ENCODE measurements at regions not wholly inside any gene's neighbourhood (a gene's known extent, or its start where the extent isn't known, plus 50 kb on each side); places are given as distances from the start of the nearest gene placed in this dataset.

DNA sequence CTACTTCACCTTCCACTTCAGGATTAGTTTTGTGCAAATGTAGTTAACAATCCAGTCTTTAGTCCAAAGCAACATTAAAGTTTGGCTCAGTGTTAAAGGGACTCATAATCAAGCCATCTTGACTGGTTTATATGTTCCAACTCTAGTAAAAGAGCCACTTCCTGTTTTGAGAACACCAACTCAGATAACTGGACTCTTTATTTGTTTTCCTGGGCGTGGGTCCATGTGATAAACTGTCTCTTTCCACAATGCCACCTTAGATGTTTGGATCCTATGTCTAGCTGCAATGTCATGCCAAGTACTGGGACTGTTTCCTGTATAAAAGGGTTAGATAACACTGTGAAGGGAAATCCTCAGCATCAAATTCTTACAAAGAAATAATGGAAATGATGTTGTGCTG, 545.0 kb downstream of the PYDC2 start:
- Histone ChIP-seq H3K27me3 (ENCODE audit: control insufficient read depth in 1 of 2, insufficient read depth in 2 of 2, low read length in 2 of 2) (no peaks in the 10 kb centered on the region), H3K36me3 (ENCODE audit: insufficient read depth, low read length) (no peaks in the 10 kb centered on the region), H3K4me1 (ENCODE audit: insufficient read depth, low read length) (no peaks in the 10 kb centered on the region), H3K4me3 (ENCODE audit: low read length) (no peak overlapping the region), H3K27ac (ENCODE audit: low read depth in 1 of 2, low read length in 2 of 2) (no peak overlapping the region), H3K9me3 (ENCODE audit: control insufficient read depth in 1 of 2, insufficient read depth in 1 of 2, low read length in 2 of 2) (peaks cover under 1 to 6% of the 10 kb centered on the region in 2 experiments)
- Mint-ChIP-seq H3K9me3 (peaks cover 2% of the 10 kb centered on the region), H3K4me1 (ENCODE audit: low read depth) (no peaks in the 10 kb centered on the region), H3K36me3 (ENCODE audit: low read depth) (no peaks in the 10 kb centered on the region), H3K4me3 (no peak overlapping the region), H3K27me3 (no peaks in the 10 kb centered on the region), H3K27ac (no peak overlapping the region)
- no peak for DNase-seq
- ATAC-seq (ENCODE audit: poor library complexity) = no peak
- TF ChIP-seq, protein P1, sequence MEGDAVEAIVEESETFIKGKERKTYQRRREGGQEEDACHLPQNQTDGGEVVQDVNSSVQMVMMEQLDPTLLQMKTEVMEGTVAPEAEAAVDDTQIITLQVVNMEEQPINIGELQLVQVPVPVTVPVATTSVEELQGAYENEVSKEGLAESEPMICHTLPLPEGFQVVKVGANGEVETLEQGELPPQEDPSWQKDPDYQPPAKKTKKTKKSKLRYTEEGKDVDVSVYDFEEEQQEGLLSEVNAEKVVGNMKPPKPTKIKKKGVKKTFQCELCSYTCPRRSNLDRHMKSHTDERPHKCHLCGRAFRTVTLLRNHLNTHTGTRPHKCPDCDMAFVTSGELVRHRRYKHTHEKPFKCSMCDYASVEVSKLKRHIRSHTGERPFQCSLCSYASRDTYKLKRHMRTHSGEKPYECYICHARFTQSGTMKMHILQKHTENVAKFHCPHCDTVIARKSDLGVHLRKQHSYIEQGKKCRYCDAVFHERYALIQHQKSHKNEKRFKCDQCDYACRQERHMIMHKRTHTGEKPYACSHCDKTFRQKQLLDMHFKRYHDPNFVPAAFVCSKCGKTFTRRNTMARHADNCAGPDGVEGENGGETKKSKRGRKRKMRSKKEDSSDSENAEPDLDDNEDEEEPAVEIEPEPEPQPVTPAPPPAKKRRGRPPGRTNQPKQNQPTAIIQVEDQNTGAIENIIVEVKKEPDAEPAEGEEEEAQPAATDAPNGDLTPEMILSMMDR (IDR thresholded peaks at IDR 0.05) = no peak
- CTCF ChIA-PET = no interaction called here
- POLR2A ChIA-PET = no interaction called here
- intact Hi-C loops (cut with DNase I, micrococcal nuclease) = no loop called here

DNA sequence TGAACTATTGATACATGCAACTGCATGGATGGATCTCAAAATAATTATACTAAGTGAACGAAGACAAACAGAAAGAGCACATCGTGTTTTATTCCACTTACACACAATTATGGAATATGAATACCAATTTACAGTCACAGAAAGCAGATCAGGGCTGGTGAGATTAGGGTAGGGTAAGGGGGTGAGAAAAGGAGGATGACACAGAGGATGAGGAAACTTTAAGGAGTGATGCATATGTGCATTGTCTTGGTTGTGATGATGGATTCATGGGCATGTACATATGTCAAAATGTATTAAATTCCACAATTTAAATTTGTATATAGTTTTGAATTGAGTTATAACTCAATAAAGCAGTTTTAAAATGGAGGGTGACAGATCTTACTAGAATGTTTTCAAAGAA, 548.9 kb downstream of the PYDC2 start:
- H3K27ac ChIP-seq (ENCODE audit: low read depth in 1 of 2, low read length in 2 of 2) = no peak overlapping the region
- H3K36me3 ChIP-seq (ENCODE audit: insufficient read depth, low read length) = no peaks in the 10 kb centered on the region
- Mint-ChIP-seq H3K4me3 (no peak overlapping the region), H3K27me3 (no peaks in the 10 kb centered on the region), H3K27ac (no peak overlapping the region), H3K36me3 (ENCODE audit: low read depth) (no peaks in the 10 kb centered on the region), H3K9me3 (peaks cover 10% of the 10 kb centered on the region), H3K4me1 (ENCODE audit: low read depth) (no peaks in the 10 kb centered on the region)
- TF ChIP-seq, protein P1 (IDR thresholded peaks at IDR 0.05) = no peak
- H3K4me3 ChIP-seq (ENCODE audit: low read length) = no peak overlapping the region
- POLR2A ChIA-PET = no interaction called here
- ATAC-seq (ENCODE audit: poor library complexity) = no peak
- intact Hi-C loops (cut with DNase I, micrococcal nuclease) = no loop called here
- H3K27me3 ChIP-seq (ENCODE audit: control insufficient read depth in 1 of 2, insufficient read depth in 2 of 2, low read length in 2 of 2) = no peaks in the 10 kb centered on the region
- DNase-seq = no peak
- H3K4me1 ChIP-seq (ENCODE audit: insufficient read depth, low read length) = no peaks in the 10 kb centered on the region
- peaks cover 0 to 6% of the 10 kb centered on the region in 2 experiments for H3K9me3 ChIP-seq (ENCODE audit: control insufficient read depth in 1 of 2, insufficient read depth in 1 of 2, low read length in 2 of 2)
- CTCF ChIA-PET = no interaction called here

DNA sequence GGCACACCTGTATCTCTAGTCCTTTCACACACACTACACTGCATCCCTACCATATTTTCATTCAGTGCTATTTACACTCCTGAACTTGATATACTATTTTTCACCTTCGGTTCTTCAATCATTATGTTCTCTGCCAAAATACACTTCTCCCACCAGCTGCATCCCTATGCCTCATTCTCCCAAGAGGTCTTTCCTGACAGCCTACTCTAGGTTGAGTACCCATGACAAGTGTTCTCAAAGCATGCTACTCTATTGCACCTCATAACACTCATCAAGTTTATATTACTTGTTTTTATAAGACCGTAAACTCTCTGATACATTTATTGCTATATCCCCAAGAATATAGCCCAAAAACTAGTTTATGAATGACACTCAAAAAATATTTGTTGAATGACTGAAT, 549.5 kb downstream of the PYDC2 start:
- DNase-seq (no peak), ATAC-seq (ENCODE audit: poor library complexity) (no peak)
- H3K4me3 Mint-ChIP-seq = no peak overlapping the region
- Histone ChIP-seq H3K36me3 (ENCODE audit: insufficient read depth, low read length) (no peaks in the 10 kb centered on the region), H3K27ac (ENCODE audit: low read depth in 1 of 2, low read length in 2 of 2) (no peak overlapping the region), H3K4me1 (ENCODE audit: insufficient read depth, low read length) (no peaks in the 10 kb centered on the region), H3K4me3 (ENCODE audit: low read length) (no peak overlapping the region), H3K27me3 (ENCODE audit: control insufficient read depth in 1 of 2, insufficient read depth in 2 of 2, low read length in 2 of 2) (no peaks in the 10 kb centered on the region), H3K9me3 (ENCODE audit: control insufficient read depth in 1 of 2, insufficient read depth in 1 of 2, low read length in 2 of 2) (peaks cover 0 to 6% of the 10 kb centered on the region in 2 experiments)
- no peaks in the 10 kb centered on the region for H3K4me1 Mint-ChIP-seq (ENCODE audit: low read depth)
- ChIA-PET CTCF (no interaction called here), POLR2A (no interaction called here)
- no peak overlapping the region for H3K27ac Mint-ChIP-seq
- TF ChIP-seq, protein P1 (IDR thresholded peaks at IDR 0.05) = no peak
- peaks cover 12% of the 10 kb centered on the region for H3K9me3 Mint-ChIP-seq
- H3K27me3 Mint-ChIP-seq = no peaks in the 10 kb centered on the region
- intact Hi-C loops (cut with DNase I, micrococcal nuclease) = no loop called here
- no peaks in the 10 kb centered on the region for H3K36me3 Mint-ChIP-seq (ENCODE audit: low read depth)
